Kidney epithelial cell (primary cell): ENCODE measurements at regions not wholly inside any gene's neighbourhood (a gene's known extent, or its start where the extent isn't known, plus 50 kb on each side); places are given as distances from the start of the nearest gene placed in this dataset.

Source experiments
- DNase-seq: peaks from one replicate; pipeline ENCODE4 v3.0.0-alpha.2; 2010; ENCODE audit warnings: low read depth
- H3K27me3 ChIP-seq: 2 replicates; pipeline ENCODE4 v1.6.0; 2011; ENCODE audit warnings: low read length; ENCODE audit not compliant: control insufficient read depth, insufficient read depth
- H3K36me3 ChIP-seq: 2 replicates; pipeline ENCODE4 v1.5.1; 2011; ENCODE audit warnings: low read length; ENCODE audit not compliant: control insufficient read depth, insufficient read depth
- H3K4me3 ChIP-seq: 2 replicates; pipeline ENCODE4 v1.5.1; 2011; ENCODE audit warnings: low read depth, mild to moderate bottlenecking, control low read depth, low read length
- CTCF ChIP-seq: IDR thresholded peaks from 2 replicates; pipeline ENCODE4 v1.5.1; 2011; ENCODE audit warnings: mild to moderate bottlenecking, moderate library complexity, low read length, control low read depth, inconsistent platforms; ENCODE audit not compliant: insufficient read depth, poor library complexity, severe bottlenecking

GRCh38 chr13:44726214-44726613, 150.1 kb upstream of the TSC22D1 start:
- Histone ChIP-seq H3K36me3 (no peaks in the 10 kb centered on the region), H3K4me3 (no peak overlapping the region), H3K27me3 (no peaks in the 10 kb centered on the region)
- DNase-seq: no peak
- no peak for TF ChIP-seq CTCF

GRCh38 chr13:44719857-44720671, 143.9 kb upstream of the TSC22D1 start:
- no peak overlapping the region for H3K4me3 ChIP-seq
- H3K36me3 ChIP-seq: no peaks in the 10 kb centered on the region
- peak; percentile 93 for DNase-seq
- no peak for TF ChIP-seq CTCF
- no peaks in the 10 kb centered on the region for H3K27me3 ChIP-seq

- TF ChIP-seq CTCF: no peak
- Histone ChIP-seq H3K27me3 (no peaks in the 10 kb centered on the region), H3K36me3 (no peaks in the 10 kb centered on the region), H3K4me3 (no peak overlapping the region)
- no peak for DNase-seq
Observed at GRCh38 chr13:44718467-44718866, 142.3 kb upstream of the TSC22D1 start.

- H3K27me3 ChIP-seq: no peaks in the 10 kb centered on the region
- H3K36me3 ChIP-seq: no peaks in the 10 kb centered on the region
- DNase-seq: no peak
- no peak overlapping the region for H3K4me3 ChIP-seq
- TF ChIP-seq CTCF: no peak
Observed at GRCh38 chr13:44715287-44716230, 139.4 kb upstream of the TSC22D1 start.

GRCh38 chr13:44713788-44714469, 137.8 kb upstream of the TSC22D1 start:
- no peak for TF ChIP-seq CTCF
- Histone ChIP-seq H3K27me3 (no peaks in the 10 kb centered on the region), H3K4me3 (no peak overlapping the region), H3K36me3 (no peaks in the 10 kb centered on the region)
- DNase-seq: peak; percentile 89
